LoVo (cell line): ENCODE measurements at regions not wholly inside any gene's neighbourhood (a gene's known extent, or its start where the extent isn't known, plus 50 kb on each side); places are given as distances from the start of the nearest gene placed in this dataset.
"Not testable (repeated sequence)": the region's sequence is repeated elsewhere in the genome, so short reads cannot be mapped to it uniquely, and the experiment has no call there.

Experiments
- DNase-seq: peaks from one replicate; pipeline ENCODE4 v3.0.0-alpha.2; 2016; ENCODE audit warnings: low spot score

- no peak for DNase-seq
These were observed 52.7 kb upstream of the NCK2 start for GRCh38 chr2:105691947-105692390.

GRCh38 chr2:105690566-105690965 lies 54.1 kb upstream of the NCK2 start:
- DNase-seq = no peak

GRCh38 chr2:105689484-105689883 lies 55.2 kb upstream of the NCK2 start:
- no peak for DNase-seq

GRCh38 chr2:105688946-105689345 lies 55.8 kb upstream of the NCK2 start:
- DNase-seq = no peak

- DNase-seq = no peak
These were observed 58.1 kb upstream of the NCK2 start for GRCh38 chr2:105686588-105686987.

- DNase-seq = no peak
These were observed 61.7 kb upstream of the NCK2 start for GRCh38 chr2:105683011-105683492.

GRCh38 chr2:105682401-105682800 lies 62.3 kb upstream of the NCK2 start:
- DNase-seq = no peak

GRCh38 chr2:105681927-105682326 lies 62.8 kb upstream of the NCK2 start:
- no peak for DNase-seq

- no peak for DNase-seq
These were observed 64.4 kb upstream of the NCK2 start for GRCh38 chr2:105680357-105680756.

GRCh38 chr2:105678346-105678745 lies 66.4 kb upstream of the NCK2 start:
- no peak for DNase-seq

GRCh38 chr2:105677901-105678300 lies 66.8 kb upstream of the NCK2 start:
- DNase-seq = no peak

- no peak for DNase-seq
These were observed 68.9 kb upstream of the NCK2 start for GRCh38 chr2:105675841-105676240.

- DNase-seq = no peak
These were observed 69.7 kb upstream of the NCK2 start for GRCh38 chr2:105674859-105675541.

- DNase-seq = no peak
These were observed 70.3 kb upstream of the NCK2 start for GRCh38 chr2:105674401-105674800.

- DNase-seq = no peak
These were observed 73.6 kb upstream of the NCK2 start for GRCh38 chr2:105671156-105671555.

GRCh38 chr2:105669384-105669891 lies 75.3 kb upstream of the NCK2 start:
- no peak for DNase-seq

GRCh38 chr2:105665480-105665879 lies 79.2 kb upstream of the NCK2 start:
- DNase-seq = no peak

- no peak for DNase-seq
These were observed 84.2 kb upstream of the NCK2 start for GRCh38 chr2:105660489-105660888.

- not testable (repeated sequence) for DNase-seq
These were observed 88.7 kb upstream of the NCK2 start for GRCh38 chr2:105655723-105656606.

GRCh38 chr2:105655244-105655643 lies 89.5 kb upstream of the NCK2 start:
- no peak for DNase-seq

GRCh38 chr2:105654474-105655004 lies 90.2 kb upstream of the NCK2 start:
- DNase-seq = no peak

- no peak for DNase-seq
These were observed 91.4 kb upstream of the NCK2 start for GRCh38 chr2:105653302-105653701.
